DOHH2 (cell line): ENCODE measurements at regions not wholly inside any gene's neighbourhood (a gene's known extent, or its start where the extent isn't known, plus 50 kb on each side); places are given as distances from the start of the nearest gene placed in this dataset.

Experiments used
- CTCF ChIP-seq: fragments of 200-600 bp; sonication (generic); IDR thresholded peaks from one replicate; pipeline ENCODE4 v1.5.1; 2014; ENCODE audit warnings: antibody characterized with exemption, mild to moderate bottlenecking, low read depth, low read length; ENCODE audit not compliant: poor library complexity, severe bottlenecking
- EZH2phosphoT487 ChIP-seq: fragments of 200-600 bp; sonication (generic); IDR thresholded peaks from 2 replicates; pipeline ENCODE4 v1.6.1; 2017; ENCODE audit warnings: borderline replicate concordance, mild to moderate bottlenecking, antibody characterized with exemption, low read length, moderate library complexity, mixed read lengths

DNA sequence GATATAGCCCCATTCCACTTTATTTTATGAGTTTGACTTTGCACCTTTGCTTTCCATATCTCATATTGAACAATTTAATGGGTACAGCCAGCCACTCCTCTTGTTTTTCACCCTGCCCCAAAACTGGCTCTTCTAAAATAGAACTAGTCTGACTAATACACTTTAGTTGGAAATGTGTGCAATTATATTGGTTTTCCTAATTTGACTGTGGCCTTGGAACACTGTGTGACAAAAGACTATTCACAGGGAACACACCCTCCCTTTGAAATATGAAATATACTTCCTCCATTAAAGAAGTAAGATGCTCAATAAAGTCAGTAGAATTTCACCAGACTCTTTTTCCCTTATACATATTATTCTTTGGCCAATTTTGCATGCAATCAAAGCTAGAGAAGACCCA, 218.6 kb upstream of the DCN start:
- TF ChIP-seq CTCF (no peak), EZH2phosphoT487 (no peak)
